Kidney (tissue), 13 donors: ENCODE measurements at regions not wholly inside any gene's neighbourhood (a gene's known extent, or its start where the extent isn't known, plus 50 kb on each side); places are given as distances from the start of the nearest gene placed in this dataset.
A peak's percentile ranks its signal among the peaks of the same experiment; 100 is the strongest.

ENCODE experiments used
- DNase-seq, 5 donors: peaks; one replicate each; pipeline ENCODE4 v3.0.0-alpha.2; 2013 to 2020
- FAIRE-seq: peaks from 2 replicates; lab custom pipeline; 2012; peaks lifted over from hg19 to GRCh38; lab: Jason Lieb, UNC
- H3K27ac ChIP-seq, 2 donors: one replicate each; pipeline ENCODE4 v1.7.0; 2013; ENCODE audit warnings: low read depth in 2 of 2, low read length in 2 of 2, inconsistent platforms in 1 of 2
- H3K27me3 ChIP-seq: one replicate; pipeline ENCODE4 v1.7.1; 2013; ENCODE audit warnings: low read length, inconsistent platforms; ENCODE audit not compliant: control insufficient read depth, insufficient read depth
- H3K36me3 ChIP-seq, 3 donors: one replicate each; pipeline versions ENCODE4 v1.7.0 to v1.7.1; 2013; ENCODE audit warnings: low read length in 3 of 3, control low read depth in 1 of 3, inconsistent platforms in 1 of 3; ENCODE audit not compliant: insufficient read depth in 3 of 3, control insufficient read depth in 2 of 3
- H3K4me1 ChIP-seq, 3 donors: one replicate each; pipeline versions ENCODE4 v1.7.0 to v1.7.1; 2013; ENCODE audit warnings: low read length in 3 of 3, inconsistent platforms in 1 of 3, low read depth in 1 of 3; ENCODE audit not compliant: control insufficient read depth in 2 of 3, insufficient read depth in 2 of 3
- H3K4me3 ChIP-seq, 3 donors: one replicate each; pipeline versions ENCODE4 v1.7.0 to v1.8.1; 2013; ENCODE audit warnings: low read length in 3 of 3, control low read depth in 1 of 3, inconsistent platforms in 1 of 3
- H3K9ac ChIP-seq, 3 donors: one replicate each; pipeline versions ENCODE4 v1.7.0 to v1.7.1; 2013; ENCODE audit warnings: low read length in 3 of 3, control low read depth in 1 of 3, inconsistent platforms in 1 of 3
- H3K9me3 ChIP-seq, 3 donors: one replicate each; pipeline versions ENCODE4 v1.7.0 to v1.7.1; 2013; ENCODE audit warnings: low read length in 3 of 3, control low read depth in 1 of 3, inconsistent platforms in 1 of 3; ENCODE audit not compliant: control insufficient read depth in 2 of 3, insufficient read depth in 1 of 3
- CTCF ChIP-seq: IDR thresholded peaks from 3 replicates; pipeline ENCODE4 v1.5.1; 2012; ENCODE audit warnings: mild to moderate bottlenecking, moderate library complexity, borderline replicate concordance; ENCODE audit not compliant: insufficient read depth; ENCODE audit errors: extremely low read depth
- intact Hi-C: fragments of 100-400 bp; cut with DNase I; formaldehyde crosslinking; loops from one replicate; pipeline ENCODE4 v1.11.1; 2022
- donor health status: control.
- donor health status: control.
- donor health status: control.
- donor health status: control.
- donor health status: control.
- donor health status: DM: yes; HTN: yes; CAD: no.
- donor health status: Normal renal cell carcinoma (clear cell type).

GRCh38 chr5:38663249-38663648 is 106.8 kb upstream of the LIFR start:
- Histone ChIP-seq H3K9ac (no peak overlapping the region), H3K27ac (no peak overlapping the region), H3K27me3 (no peaks in the 10 kb centered on the region), H3K36me3 (no peaks in the 10 kb centered on the region), H3K4me1 (peaks cover 0 to 5% (median 3%) of the 10 kb centered on the region in 3 donors), H3K4me3 (no peak overlapping the region), H3K9me3 (no peaks in the 10 kb centered on the region)
- TF ChIP-seq CTCF: no peak
- FAIRE-seq (no peak), DNase-seq (no peak)
- intact Hi-C loops: no loop called here

GRCh38 chr5:38666668-38667498 is 110.4 kb upstream of the LIFR start:
- no peak overlapping the region for H3K27ac ChIP-seq
- FAIRE-seq (no peak), DNase-seq (peak in 1 of 5 donors; percentile 37)
- TF ChIP-seq CTCF: peak; percentile 65
- H3K4me1 ChIP-seq: peaks cover 0 to 5% (median 3%) of the 10 kb centered on the region in 3 donors
- H3K27me3 ChIP-seq: no peaks in the 10 kb centered on the region
- H3K9me3 ChIP-seq: no peaks in the 10 kb centered on the region
- intact Hi-C loops: no loop called here
- no peak overlapping the region for H3K4me3 ChIP-seq
- H3K9ac ChIP-seq: no peak overlapping the region
- H3K36me3 ChIP-seq: no peaks in the 10 kb centered on the region

DNA sequence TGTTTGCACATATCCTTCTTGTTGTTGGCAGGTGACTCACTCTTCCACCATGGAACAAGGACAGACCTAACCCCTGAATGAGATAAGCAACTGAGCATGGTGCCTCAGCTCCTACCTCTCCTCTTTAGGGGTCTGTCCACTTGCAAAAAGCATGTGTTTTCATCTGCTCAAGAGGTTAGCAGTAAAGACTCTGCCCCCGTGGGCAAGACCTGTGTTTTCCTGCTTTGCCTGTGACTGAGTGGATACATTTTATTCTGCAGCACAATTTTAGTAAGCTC is 111.0 kb upstream of the LIFR start:
- DNase-seq (no peak), FAIRE-seq (no peak)
- Histone ChIP-seq H3K4me1 (peaks cover 0 to 5% (median 2%) of the 10 kb centered on the region in 3 donors), H3K9me3 (no peaks in the 10 kb centered on the region), H3K4me3 (no peak overlapping the region), H3K9ac (no peak overlapping the region), H3K27ac (no peak overlapping the region), H3K36me3 (no peaks in the 10 kb centered on the region), H3K27me3 (no peaks in the 10 kb centered on the region)
- intact Hi-C loops: no loop called here
- no peak for TF ChIP-seq CTCF
